ENCODE measurements at regions not wholly inside any gene's neighbourhood (a gene's known extent, or its start where the extent isn't known, plus 50 kb on each side); places are given as distances from the start of the nearest gene placed in this dataset.

GRCh38 chr3:118029049-118029448 is 1005.6 kb downstream of the IGSF11 start:
- no peak for TF ChIP-seq CTCF (IDR thresholded peaks at IDR 0.05; ENCODE audit: borderline replicate concordance)
- peaks cover 83% of the 10 kb centered on the region for H3K9me3 ChIP-seq (replicated peaks)
- no peak for DNase-seq
- H3K4me3 ChIP-seq = no peak overlapping the region
- no peaks in the 10 kb centered on the region for H3K27me3 ChIP-seq (ENCODE audit: low read depth)
- no peaks in the 10 kb centered on the region for H3K36me3 ChIP-seq
- intact Hi-C loops (cut with micrococcal nuclease) = no loop called here
- H3K4me1 ChIP-seq = no peaks in the 10 kb centered on the region
- H3K27ac ChIP-seq (replicated peaks) = no peak overlapping the region

- H3K27me3 ChIP-seq (ENCODE audit: low read depth) = no peaks in the 10 kb centered on the region
- no peak overlapping the region for H3K27ac ChIP-seq (replicated peaks)
- peaks cover 26% of the 10 kb centered on the region for H3K9me3 ChIP-seq (replicated peaks)
- H3K36me3 ChIP-seq = no peaks in the 10 kb centered on the region
- H3K4me3 ChIP-seq = no peak overlapping the region
- intact Hi-C loops (cut with micrococcal nuclease) = no loop called here
- no peaks in the 10 kb centered on the region for H3K4me1 ChIP-seq
- no peak for TF ChIP-seq CTCF (IDR thresholded peaks at IDR 0.05; ENCODE audit: borderline replicate concordance)
- no peak for DNase-seq
These were observed 998.4 kb downstream of the IGSF11 start for GRCh38 chr3:118036215-118036614.

- Histone ChIP-seq H3K27ac (replicated peaks) (no peak overlapping the region), H3K36me3 (no peaks in the 10 kb centered on the region), H3K27me3 (ENCODE audit: low read depth) (no peaks in the 10 kb centered on the region), H3K4me1 (no peaks in the 10 kb centered on the region), H3K4me3 (no peak overlapping the region), H3K9me3 (replicated peaks) (peaks cover 19% of the 10 kb centered on the region)
- no peak for DNase-seq
- TF ChIP-seq CTCF (IDR thresholded peaks at IDR 0.05; ENCODE audit: borderline replicate concordance) = no peak
- intact Hi-C loops (cut with micrococcal nuclease) = no loop called here
These were observed 979.3 kb downstream of the IGSF11 start for GRCh38 chr3:118055381-118055780.

- no peak for DNase-seq
- TF ChIP-seq CTCF (IDR thresholded peaks at IDR 0.05; ENCODE audit: borderline replicate concordance) = no peak
- Histone ChIP-seq H3K4me3 (no peak overlapping the region), H3K27me3 (ENCODE audit: low read depth) (no peaks in the 10 kb centered on the region), H3K27ac (replicated peaks) (no peak overlapping the region), H3K4me1 (no peaks in the 10 kb centered on the region), H3K36me3 (no peaks in the 10 kb centered on the region), H3K9me3 (replicated peaks) (peaks cover 6% of the 10 kb centered on the region)
- intact Hi-C loops (cut with micrococcal nuclease) = no loop called here
These were observed 977.6 kb downstream of the IGSF11 start for GRCh38 chr3:118057086-118057485.

- no peak for TF ChIP-seq CTCF (IDR thresholded peaks at IDR 0.05; ENCODE audit: borderline replicate concordance)
- Histone ChIP-seq H3K27me3 (ENCODE audit: low read depth) (no peaks in the 10 kb centered on the region), H3K36me3 (no peaks in the 10 kb centered on the region), H3K4me1 (no peaks in the 10 kb centered on the region), H3K27ac (replicated peaks) (no peak overlapping the region), H3K4me3 (no peak overlapping the region), H3K9me3 (replicated peaks) (peaks cover 4% of the 10 kb centered on the region)
- intact Hi-C loops (cut with micrococcal nuclease) = no loop called here
- no peak for DNase-seq
These were observed 975.5 kb downstream of the IGSF11 start for GRCh38 chr3:118059096-118059495.

- no peak for TF ChIP-seq CTCF (IDR thresholded peaks at IDR 0.05; ENCODE audit: borderline replicate concordance)
- Histone ChIP-seq H3K27ac (replicated peaks) (no peak overlapping the region), H3K4me3 (no peak overlapping the region), H3K27me3 (ENCODE audit: low read depth) (no peaks in the 10 kb centered on the region), H3K4me1 (no peaks in the 10 kb centered on the region), H3K9me3 (replicated peaks) (peaks cover 37% of the 10 kb centered on the region), H3K36me3 (no peaks in the 10 kb centered on the region)
- DNase-seq = no peak
- intact Hi-C loops (cut with micrococcal nuclease) = no loop called here
These were observed 967.2 kb downstream of the IGSF11 start for GRCh38 chr3:118067439-118067838.
